SH-SY5Y (cell line): ENCODE measurements at regions not wholly inside any gene's neighbourhood (a gene's known extent, or its start where the extent isn't known, plus 50 kb on each side); places are given as distances from the start of the nearest gene placed in this dataset.

Source experiments
- GATA2 ChIP-seq: IDR thresholded peaks from 2 replicates; pipeline ENCODE4 v1.6.1; 2011; ENCODE audit warnings: mild to moderate bottlenecking, low read depth, low read length
- GATA3 ChIP-seq: IDR thresholded peaks from 2 replicates; pipeline ENCODE4 v1.6.1; 2011; ENCODE audit warnings: low read depth, mild to moderate bottlenecking, low read length, moderate library complexity

DNA sequence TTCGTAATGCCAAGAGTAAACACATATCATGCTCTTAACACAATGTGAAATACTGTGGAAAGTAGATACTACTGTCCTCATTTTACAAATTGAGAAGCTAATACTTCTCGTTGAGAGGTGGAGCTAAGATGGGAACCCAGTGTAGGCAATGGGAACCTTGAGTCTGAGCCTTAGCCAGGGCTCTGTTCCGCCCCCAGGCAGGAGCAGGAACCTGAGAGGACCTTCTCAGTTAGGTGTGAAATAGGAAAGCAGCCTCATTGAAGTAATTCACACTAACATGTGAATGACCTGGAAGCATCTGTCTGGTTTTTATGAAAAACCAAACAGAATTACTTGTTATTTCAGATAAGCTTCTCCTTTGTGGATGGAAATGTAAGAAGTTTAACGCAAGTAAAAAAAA is 62.6 kb upstream of the RBFOX1 start:
- no peak for TF ChIP-seq GATA2
- no peak for TF ChIP-seq GATA3
